Esophagus mucosa (tissue), 1 donor: ENCODE measurements at regions not wholly inside any gene's neighbourhood (a gene's known extent, or its start where the extent isn't known, plus 50 kb on each side); places are given as distances from the start of the nearest gene placed in this dataset.

Source experiments
- ATAC-seq: fragments of 200-7000 bp; cut with Tn5 transposase; one replicate; pipeline ENCODE4 v1.9.1; 2020
- donor health status: DM: yes; HTN: yes; CAD: no.

DNA sequence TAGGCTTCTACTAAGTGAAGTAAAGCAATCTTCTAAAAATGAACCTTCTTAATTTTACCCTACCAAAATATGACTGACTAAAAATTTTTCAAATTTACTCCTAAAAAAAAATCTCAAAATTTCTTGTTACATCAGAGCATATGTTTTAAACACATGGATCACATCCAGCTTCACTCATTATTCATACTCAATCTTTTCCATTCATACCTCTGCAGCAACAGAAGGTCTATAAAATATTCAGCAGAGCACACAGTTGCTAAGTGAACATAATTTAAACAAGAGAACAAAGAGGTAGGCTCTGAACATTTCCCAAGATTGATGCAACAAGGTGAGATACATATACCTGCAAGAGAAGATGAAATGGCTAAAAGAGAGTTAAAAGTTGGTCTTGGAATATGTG lies 213.9 kb downstream of the SOD2 start:
- ATAC-seq = no peak

DNA sequence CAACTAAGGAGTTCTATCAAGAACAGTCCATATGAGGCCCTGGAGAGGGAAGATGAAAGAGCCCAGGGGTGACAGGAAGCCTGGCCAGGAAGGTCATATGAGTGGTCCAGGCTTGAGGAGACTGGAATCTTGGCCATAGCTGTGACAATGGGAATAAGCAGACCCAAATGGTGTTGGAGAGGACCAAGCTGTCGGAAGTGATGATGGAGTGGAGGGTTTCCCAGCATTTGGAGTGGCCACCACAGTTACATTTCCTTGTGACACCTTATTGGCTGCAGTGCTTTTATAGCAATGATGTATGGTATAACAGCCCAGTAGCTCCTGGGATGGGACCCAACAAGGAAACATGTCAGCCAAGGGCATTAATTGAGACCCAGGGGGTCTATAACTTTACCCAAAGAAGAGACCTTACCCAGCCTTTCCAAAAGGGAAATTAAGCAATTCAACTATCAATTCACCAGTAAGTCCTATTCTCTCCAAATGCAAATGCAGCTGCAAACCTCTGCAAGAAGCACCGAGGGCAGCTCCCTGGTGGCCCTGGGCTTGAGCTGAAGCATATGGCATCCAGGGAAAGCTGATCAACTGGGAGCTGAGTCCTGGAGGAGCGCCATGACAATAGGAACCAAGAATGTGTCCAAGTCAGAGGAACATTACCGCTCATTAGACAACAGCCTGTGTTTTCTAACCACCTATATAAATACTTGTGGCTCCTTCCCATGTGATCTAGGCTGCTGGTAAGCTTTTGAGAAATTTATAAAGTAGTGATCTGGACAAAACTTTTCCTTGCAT lies 219.4 kb downstream of the SOD2 start:
- no peak for ATAC-seq

DNA sequence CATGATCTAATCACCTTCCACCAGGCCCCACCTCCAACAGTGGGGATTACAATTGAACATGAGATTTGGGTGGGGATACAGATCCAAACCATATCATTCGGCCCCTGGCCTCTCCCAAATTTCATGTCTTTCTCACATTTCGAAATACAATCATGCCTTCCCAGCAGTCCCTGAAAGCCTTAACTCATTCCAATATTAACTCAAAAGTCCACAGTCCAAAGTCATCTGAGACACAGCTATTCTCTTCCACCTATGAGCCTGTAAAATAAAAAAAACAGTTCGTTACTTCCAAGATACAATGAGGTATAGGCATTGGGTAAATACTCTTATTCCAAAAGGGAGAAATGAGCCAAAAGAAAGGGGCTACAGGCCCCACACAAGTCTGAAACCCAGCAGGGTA lies 222.6 kb downstream of the SOD2 start:
- ATAC-seq = no peak

DNA sequence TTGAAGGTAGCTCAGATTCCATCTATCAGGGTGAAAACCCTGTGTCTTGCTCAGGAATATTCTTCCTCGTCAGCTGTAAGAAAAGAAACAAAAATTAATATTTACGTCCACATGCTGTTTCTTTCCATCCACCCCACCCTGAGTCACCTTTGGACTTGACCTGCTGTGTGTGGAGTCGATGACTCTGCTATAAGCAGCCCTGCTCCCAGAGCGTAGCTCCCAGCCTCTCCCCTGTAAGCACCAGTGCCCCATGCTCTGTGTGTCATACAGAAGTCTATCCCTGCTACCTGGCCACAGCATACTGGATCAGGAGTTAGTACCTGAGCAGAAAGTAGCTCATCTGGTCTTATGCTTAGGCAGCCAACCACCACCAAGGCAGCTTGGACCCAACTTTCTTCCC lies 223.6 kb downstream of the SOD2 start:
- no peak for ATAC-seq

DNA sequence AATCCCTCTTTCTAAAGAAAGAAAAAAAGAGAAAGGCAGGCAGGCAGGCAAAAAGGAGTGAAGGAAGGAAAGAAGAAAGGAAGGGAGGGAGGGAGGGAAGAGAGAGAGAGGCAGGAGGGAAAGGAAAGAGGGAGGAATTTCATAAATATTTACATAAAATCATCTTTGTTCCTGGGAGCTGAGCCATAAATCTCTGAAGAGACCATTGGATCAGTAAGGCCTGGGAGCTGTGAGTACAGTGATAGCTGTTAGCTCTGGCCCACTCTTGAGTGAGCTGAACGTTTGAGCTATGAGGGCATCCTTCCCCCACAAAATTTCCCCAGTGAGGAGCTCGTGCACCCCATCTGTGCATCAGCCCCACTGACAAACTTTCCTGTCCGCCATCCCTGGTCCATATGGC lies 224.0 kb downstream of the SOD2 start:
- no peak for ATAC-seq

DNA sequence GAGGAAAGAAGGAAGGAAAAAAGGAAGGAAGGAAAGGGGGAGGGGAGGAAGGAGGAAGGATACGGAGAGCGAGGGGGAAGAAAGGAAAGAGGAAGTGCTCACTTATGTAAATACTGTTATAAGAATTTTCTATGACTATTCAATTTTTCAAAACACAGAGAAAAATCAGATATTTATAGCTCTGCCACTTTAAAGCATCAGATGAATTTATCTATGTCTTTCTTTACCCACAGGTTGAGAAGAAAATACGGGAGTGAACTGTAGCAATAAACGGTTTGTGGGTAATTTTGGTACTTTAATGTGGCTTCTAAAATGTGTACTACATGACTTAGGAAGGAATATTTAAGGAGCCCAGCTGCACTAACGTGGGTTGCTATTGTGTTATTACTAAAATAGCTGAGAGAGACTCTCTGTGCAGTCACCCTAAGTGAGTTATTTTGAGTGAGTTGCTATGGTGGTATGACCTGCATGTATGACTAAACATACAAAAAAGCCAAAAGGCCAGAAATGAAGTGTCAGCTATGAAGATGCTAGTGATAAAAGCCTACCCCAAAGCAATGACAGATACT lies 225.5 kb downstream of the SOD2 start:
- ATAC-seq = no peak

DNA sequence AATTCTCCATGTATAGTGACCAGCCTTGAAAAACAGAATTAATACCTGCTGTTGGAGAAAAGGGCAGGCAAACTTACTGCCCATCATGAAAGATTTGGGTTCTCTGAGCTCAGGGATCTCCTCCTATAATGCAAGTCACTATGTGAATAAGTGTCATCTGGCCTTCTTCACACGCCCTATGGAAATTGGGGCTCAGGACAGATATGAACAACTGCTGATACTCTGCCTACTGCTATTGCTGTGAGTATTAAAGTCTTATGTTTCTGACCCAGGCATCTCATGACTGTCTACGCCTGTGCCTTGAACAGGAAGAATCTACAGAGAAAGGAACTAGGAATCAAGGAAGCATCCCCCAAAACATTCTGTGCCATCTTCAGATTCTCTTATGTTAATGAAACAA lies 226.1 kb downstream of the SOD2 start:
- ATAC-seq = no peak

DNA sequence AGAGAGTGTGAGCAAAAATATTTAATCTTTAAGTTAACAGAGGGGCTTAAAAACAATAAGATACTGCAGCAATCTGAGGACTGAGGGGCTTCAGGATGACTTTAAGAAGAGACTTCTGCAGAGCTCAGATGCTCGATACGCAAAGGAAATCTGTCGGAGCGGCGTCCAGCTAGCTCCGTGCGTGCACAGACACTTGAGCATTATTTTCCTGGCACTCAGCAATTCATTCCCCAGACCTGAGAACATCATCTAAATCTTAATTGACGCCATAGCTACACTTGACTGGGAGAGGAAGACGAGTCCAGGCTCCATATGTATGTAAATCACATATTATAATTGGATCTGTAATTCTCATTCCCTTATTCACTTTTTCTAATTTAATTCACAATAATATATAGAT lies 228.2 kb downstream of the SOD2 start:
- no peak for ATAC-seq

DNA sequence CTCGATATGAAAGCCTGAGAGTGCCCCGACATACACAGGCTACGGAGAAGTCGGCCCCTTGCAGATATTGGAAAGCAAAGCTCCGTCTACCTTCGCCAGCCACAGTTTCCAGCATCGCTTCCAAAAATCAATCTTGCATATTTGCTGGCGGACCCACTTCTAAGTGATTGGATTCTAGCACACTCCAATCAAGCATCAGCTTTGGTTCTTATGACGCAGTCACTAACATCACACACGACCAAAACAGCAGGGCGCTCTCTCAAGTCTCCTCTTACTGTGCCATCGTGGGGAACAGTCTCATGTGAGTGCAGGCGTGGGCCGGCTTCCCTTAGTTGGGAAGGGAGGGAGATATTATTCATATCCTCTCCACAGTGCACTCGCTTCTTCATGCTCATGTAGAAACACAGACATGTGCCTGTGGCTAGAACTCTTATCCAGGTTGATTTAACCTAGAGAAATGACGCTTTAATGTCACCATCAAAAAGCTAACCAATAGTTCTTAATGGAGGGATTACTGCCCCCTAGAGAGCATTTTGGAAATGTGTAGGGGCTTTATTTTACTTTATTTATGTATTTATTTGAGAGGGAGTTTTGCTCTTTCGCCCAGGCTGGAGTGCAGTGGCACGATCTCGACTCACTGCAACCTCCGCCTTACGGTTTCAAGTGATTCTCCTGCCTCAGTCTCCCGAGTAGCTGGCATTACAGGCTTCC lies 229.8 kb downstream of the SOD2 start:
- ATAC-seq = no peak

DNA sequence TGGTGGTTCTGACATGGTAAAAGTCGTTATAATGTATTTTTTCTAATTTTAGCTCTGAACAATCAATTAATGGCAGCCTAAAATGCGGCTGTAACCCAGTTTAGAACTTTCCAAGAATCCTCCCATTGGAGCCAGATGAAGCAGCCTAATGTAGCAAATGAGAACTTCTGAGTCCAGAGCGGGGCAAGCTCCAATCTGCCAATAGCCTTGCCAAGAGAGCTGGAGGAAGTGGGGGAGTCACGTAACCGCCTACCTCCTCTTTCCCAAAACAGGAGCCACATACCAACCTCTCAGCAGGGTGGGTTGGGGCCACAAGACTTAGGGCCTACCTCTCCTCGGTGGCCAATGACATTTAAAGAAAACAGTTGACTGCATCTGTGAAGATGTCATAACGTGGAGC lies 230.6 kb downstream of the SOD2 start:
- ATAC-seq = no peak

DNA sequence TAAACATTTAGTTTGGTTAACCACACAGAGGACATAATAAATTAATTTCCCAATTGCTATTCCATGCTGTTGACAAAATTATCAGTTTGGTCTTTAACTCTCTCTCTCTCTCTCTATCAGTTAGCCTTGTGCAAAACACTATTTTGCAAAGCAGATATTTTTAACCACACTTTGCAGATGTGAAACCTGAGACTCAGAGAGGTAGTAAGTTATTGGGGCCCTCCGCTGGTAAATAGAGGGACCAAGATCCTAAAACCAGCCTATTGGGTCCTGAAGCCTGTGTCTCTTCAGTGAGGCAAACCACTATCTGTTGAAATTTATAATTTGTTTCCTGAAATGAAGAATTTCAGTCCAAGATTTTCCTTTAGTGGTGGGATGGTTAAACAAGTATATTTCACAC lies 231.0 kb downstream of the SOD2 start:
- ATAC-seq = no peak

DNA sequence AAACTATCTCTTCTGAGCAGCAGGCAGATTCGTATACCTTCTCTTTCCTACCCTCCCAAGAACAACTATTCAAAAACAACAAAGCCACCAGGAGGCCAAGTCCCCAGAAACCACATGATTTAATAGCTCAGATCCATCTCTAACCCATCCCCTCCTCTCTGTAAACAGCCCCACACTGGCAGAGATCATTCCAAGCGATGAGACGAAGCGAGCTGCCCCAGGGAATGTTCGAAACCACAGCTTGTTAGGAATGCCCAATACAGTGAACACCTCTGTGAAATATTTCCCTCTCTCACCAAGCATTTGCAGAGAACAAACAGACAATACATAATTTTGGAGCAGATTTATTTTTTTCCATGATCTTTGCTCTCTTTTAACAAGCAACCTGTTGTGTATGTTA lies 231.8 kb downstream of the SOD2 start:
- ATAC-seq = no peak

DNA sequence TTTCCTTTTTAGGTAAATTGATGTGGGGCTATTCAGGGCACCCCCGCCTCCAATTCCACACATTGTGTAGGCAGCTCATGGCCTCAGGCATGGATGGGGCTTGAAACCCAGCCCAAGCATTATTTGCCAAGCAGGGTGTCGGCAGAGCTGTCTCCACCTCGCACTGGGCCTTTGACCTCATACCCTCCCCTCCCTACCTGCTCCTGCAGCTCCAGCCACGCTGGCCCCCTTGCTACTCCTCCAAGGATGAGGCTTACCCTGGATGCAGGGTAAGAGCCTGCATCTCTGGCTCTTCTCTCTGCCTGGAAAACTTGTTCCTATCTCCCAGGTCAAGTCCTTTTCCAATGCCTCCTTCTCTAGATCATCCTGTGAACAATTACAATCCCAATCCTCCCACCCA lies 232.6 kb downstream of the SOD2 start:
- no peak for ATAC-seq

DNA sequence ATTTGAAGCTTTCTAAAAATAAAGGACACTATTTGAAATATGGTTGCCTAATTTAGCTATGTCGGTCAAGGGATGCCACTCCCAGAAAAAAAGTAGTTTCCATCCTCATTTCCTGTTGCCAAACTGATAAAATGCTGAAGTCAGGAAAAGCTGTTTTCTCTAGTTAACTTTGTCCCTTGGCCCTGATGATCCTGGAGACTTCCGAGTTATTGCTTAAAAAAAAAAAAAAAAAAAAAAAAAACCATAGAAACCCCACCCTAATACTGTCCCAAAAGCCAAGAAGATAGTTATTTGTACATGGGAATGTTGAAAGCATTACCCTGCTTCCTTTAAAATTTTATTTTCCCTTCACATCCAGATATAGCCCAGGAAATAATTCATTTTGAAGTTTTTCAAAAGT lies 236.7 kb downstream of the SOD2 start:
- ATAC-seq = no peak

DNA sequence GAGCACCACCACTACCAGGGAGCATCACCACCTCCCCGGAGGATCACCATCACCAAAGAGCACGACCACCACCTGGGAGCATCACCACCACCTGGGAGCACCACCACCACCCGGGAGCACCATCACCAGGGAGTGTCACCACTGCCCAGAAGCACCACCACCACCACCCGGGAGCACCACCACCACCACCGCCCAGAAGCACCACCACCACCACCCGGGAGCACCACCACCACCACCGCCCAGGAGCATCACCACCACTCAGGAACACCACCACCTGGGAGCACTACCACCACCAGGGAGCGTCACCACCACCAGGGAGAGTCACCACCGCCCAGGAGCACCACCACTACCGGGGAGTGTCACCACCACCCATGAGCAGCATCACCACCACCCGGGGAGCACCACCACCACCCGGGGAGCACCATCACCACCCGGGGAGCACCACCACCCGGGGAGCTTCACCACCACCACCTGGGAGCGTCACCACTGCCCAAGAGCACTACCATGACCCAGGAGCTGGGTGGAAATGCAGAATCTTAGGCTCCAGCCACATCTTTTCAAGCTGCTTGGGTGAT lies 237.3 kb downstream of the SOD2 start:
- ATAC-seq = no peak

DNA sequence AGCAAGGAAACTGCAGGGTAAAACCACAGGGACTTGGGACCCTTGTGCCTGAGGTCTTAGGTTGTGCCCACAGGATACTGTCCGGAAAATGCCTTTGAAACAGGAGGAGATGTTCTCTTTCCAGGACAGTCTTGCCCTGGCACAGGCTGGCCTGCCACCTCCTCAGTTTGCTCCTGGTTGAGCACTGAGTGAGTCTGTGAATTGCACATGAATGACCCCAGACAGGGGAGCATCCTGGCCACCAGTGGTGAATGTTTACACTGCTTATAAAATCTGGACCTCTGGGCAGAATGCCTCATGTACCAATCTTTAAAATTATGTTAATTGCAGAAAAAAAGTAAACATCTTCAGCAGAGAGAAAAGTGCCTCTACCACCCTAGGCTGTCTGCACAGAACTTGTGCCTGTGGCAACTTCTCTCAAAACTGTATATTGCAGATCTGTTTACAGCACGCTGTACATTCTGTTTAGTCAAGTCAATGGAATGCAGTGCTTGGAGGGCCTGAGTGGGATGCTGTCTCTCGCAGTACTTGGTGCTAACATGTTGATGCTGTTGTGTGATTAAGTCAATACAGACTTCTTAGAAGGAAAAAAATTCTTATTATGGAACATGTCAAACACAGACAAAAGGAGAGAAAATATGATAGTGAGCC lies 242.1 kb downstream of the SOD2 start:
- ATAC-seq = no peak

DNA sequence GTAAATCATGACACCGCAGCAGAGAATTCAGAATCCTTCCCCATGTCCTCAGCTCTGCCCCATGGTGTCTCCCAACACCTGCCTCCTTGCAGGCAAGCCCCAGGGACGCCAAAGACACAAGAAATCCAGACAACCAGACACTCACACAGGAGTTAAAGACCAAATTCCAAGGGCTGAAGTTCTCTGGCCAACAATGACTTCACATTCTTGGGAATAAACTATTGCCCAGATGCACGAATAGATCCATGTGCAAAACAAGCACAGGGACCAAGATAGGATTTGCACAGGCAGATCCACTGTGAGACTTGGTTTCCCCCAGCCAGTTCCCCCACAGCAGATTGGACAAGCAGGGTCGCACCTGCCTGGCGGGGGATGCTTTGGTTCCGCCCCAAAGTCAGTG lies 246.7 kb downstream of the SOD2 start:
- no peak for ATAC-seq

DNA sequence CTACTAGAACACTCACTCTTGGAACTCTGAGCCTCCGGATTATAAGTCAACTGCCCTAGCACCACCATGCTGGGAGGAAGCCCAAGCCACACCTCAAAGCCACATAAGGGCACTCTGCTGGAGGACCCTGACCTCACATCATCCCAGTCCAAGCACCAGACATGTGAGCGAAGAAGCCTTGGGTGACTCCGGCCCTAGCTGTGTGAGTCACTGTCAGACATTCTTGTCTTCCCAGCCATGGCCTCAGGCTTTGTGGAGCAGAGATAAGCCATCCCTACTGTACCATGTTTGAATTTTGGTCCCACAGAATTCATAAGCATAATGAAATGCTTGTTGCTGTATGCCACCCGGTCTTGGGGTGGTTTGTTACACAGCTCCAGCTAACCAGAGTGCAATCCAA lies 247.7 kb downstream of the SOD2 start:
- no peak for ATAC-seq

DNA sequence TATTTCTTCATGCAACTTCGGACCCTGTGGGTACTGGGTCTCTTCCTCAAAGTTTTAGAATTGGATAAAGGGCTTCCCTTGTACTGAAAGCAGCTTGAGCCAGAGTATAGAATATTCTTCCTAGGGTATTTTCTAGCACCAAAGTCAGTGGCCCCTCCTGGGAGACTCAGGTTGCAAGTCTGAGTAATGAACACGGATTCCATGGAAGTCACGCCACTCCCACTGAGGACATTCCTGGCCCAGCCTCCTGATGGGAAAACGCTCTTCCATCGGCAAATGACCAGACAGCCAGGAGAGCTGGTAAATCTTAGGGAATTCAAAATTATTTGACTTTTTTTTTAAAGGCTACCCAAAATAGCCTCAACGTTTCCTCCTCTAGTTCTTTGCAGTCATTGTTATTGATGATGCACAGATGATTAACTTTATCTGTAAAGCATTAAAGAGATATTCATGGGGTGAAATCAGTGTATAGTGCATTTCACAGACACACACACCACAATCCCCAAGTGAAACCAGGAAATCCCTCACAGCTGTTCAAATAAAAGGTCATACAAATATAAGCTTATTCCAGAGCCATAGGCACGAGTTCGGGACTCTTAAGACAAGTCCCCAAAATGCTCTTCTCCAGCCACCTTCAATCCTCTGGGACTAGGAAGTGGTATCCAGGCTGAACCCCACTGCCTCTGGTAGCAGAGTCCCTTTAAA lies 248.8 kb downstream of the SOD2 start:
- ATAC-seq = no peak

DNA sequence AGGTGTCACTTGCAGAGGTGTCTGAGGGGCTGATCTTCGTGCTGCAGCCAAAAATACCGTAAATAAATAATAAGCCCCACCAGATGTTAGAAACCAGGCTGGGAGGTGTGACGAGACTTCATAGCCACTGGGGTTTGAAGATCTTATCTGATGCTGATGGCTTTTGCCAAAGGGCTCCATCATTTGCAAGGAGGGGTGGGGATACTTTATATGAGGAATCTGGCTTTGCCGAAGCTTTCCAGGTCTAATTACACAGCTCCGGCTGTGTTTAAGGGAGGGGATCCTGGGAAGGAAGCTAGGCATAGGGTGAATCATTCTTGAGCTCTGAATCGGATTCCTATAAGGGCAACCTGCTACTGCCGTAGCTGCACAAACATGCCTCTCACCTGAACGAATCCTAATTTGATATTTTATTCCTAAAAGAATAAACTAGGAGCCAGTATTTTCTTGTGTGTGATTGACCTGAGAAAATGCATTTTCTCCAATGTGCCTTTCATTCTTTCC lies 249.6 kb downstream of the SOD2 start:
- no peak for ATAC-seq

DNA sequence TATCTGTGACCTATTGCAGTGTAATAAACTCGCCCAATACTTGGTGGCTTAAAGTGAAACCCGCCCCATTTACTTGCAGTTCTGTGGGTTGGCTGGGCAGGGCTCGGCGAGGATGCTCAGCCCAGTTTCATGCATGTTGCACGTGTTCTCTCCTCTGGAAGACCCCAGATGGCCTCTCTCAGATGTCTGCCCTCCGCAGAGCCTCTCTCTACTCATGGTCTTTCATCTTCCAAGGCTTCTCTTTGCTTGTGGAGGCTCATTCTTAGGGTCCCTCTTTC lies 251.4 kb downstream of the SOD2 start:
- no peak for ATAC-seq

DNA sequence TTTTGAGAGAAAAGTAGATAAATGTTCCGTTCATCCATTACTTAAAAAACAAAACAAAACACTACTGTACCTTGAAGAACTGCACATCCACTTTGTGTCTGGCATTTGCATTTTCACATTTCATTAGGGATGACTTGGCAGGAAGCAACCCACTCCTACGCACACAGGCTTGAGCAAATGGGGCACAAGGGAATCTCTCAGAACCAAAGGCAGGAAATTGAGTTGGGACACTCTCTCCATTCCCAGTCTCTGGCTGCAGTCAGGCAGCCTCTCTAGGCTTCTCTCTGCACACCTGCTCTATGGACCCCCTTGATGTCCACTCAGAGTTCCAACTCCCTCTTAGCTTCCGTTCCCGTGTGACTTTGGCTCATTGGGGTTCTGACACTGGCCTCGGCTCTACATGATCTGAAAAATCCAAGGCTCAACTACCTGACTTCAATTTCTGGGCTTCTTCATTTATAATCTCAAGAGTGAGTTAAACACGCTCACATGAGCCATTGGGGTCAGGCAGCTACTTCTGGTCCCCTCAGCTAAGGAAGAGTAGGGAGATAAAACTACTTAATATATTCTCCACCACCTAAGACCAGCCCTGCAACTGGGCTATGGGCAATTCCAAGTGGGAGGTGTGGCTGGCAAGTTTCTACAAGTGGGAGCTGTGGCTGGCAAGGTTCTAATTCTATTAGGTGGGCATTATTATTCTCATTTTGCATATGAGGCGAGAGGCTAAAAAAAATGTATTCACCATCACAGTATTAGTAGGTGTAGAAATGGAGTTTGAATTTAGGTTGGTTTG lies 251.9 kb downstream of the SOD2 start:
- no peak for ATAC-seq
